NCI-H187 (cell line): ENCODE measurements at regions not wholly inside any gene's neighbourhood (a gene's known extent, or its start where the extent isn't known, plus 50 kb on each side); places are given as distances from the start of the nearest gene placed in this dataset.
A peak's percentile ranks its signal among the peaks of the same experiment; 100 is the strongest.

Experiments used
- DNase-seq, 2 experiments: peaks; one replicate each; lab custom pipeline; 2025; lab: John Stamatoyannopoulos, UW

GRCh38 chr2:5401115-5401657, 291.0 kb upstream of the SOX11 start:
- DNase-seq, result no peak

- no peak for DNase-seq
Measured at GRCh38 chr2:5403392-5403791, 288.8 kb upstream of the SOX11 start.

- peak; percentile 93 to 96 for DNase-seq
Measured at GRCh38 chr2:5409898-5410381, 282.2 kb upstream of the SOX11 start.

GRCh38 chr2:5410991-5411700, 281.0 kb upstream of the SOX11 start:
- peak; percentile 34 to 94 for DNase-seq

- DNase-seq, result peak; percentile 53 to 71
Measured at GRCh38 chr2:5412001-5412400, 280.2 kb upstream of the SOX11 start.

GRCh38 chr2:5433855-5434254, 258.3 kb upstream of the SOX11 start:
- no peak for DNase-seq

- no peak for DNase-seq
Measured at GRCh38 chr2:5437375-5437774, 254.8 kb upstream of the SOX11 start.

GRCh38 chr2:5440174-5440573, 252.0 kb upstream of the SOX11 start:
- DNase-seq, result no peak

GRCh38 chr2:5442736-5443135, 249.4 kb upstream of the SOX11 start:
- no peak for DNase-seq

- DNase-seq, result no peak
Measured at GRCh38 chr2:5444168-5444567, 248.0 kb upstream of the SOX11 start.

- no peak for DNase-seq
Measured at GRCh38 chr2:5444854-5445253, 247.3 kb upstream of the SOX11 start.

GRCh38 chr2:5449867-5450266, 242.3 kb upstream of the SOX11 start:
- no peak for DNase-seq

- DNase-seq, result peak in 1 of 2 experiments; percentile 17
Measured at GRCh38 chr2:5453220-5454050, 238.7 kb upstream of the SOX11 start.

GRCh38 chr2:5454051-5454390, 238.2 kb upstream of the SOX11 start:
- peak in 1 of 2 experiments; percentile 53 for DNase-seq

- DNase-seq, result no peak
Measured at GRCh38 chr2:5459041-5459440, 233.1 kb upstream of the SOX11 start.

- DNase-seq, result no peak
Measured at GRCh38 chr2:5464657-5465056, 227.5 kb upstream of the SOX11 start.

- no peak for DNase-seq
Measured at GRCh38 chr2:5465859-5466258, 226.3 kb upstream of the SOX11 start.

- no peak for DNase-seq
Measured at GRCh38 chr2:5467178-5467905, 224.8 kb upstream of the SOX11 start.

GRCh38 chr2:5472673-5473072, 219.5 kb upstream of the SOX11 start:
- DNase-seq, result no peak

- DNase-seq, result peak in 1 of 2 experiments; percentile 74
Measured at GRCh38 chr2:5473635-5474034, 218.5 kb upstream of the SOX11 start.

- peak; percentile 78 to 92 for DNase-seq
Measured at GRCh38 chr2:5474716-5475115, 217.5 kb upstream of the SOX11 start.

- no peak for DNase-seq
Measured at GRCh38 chr2:5479265-5479928, 212.8 kb upstream of the SOX11 start.
